Muscle layer of duodenum (tissue), 2 donors: ENCODE measurements at regions not wholly inside any gene's neighbourhood (a gene's known extent, or its start where the extent isn't known, plus 50 kb on each side); places are given as distances from the start of the nearest gene placed in this dataset.
"Not testable (repeated sequence)": the region's sequence is repeated elsewhere in the genome, so short reads cannot be mapped to it uniquely, and the experiment has no call there.

Experiments used
- H3K27ac ChIP-seq: one replicate; pipeline ENCODE4 v1.7.0; 2013; ENCODE audit warnings: mild to moderate bottlenecking, low read length
- H3K27me3 ChIP-seq: one replicate; pipeline ENCODE4 v1.7.0; 2013; ENCODE audit warnings: low read depth, mild to moderate bottlenecking, control low read depth, low read length
- H3K36me3 ChIP-seq, 2 donors: one replicate each; pipeline ENCODE4 v1.7.0; 2013; ENCODE audit warnings: low read length in 2 of 2, control low read depth in 1 of 2, mild to moderate bottlenecking in 1 of 2; ENCODE audit not compliant: insufficient read depth in 2 of 2, control insufficient read depth in 1 of 2
- H3K4me1 ChIP-seq, 2 donors: one replicate each; pipeline ENCODE4 v1.7.0; 2013; ENCODE audit warnings: low read length in 2 of 2, mild to moderate bottlenecking in 2 of 2, control low read depth in 1 of 2, moderate library complexity in 1 of 2; ENCODE audit not compliant: insufficient read depth in 2 of 2, control insufficient read depth in 1 of 2
- H3K4me3 ChIP-seq, 2 donors: one replicate each; pipeline ENCODE4 v1.7.0; 2013; ENCODE audit warnings: low read length in 2 of 2, low read depth in 1 of 2, mild to moderate bottlenecking in 1 of 2
- H3K9me3 ChIP-seq, 2 donors: one replicate each; pipeline ENCODE4 v1.7.0; 2013; ENCODE audit warnings: low read length in 2 of 2, control low read depth in 1 of 2, mild to moderate bottlenecking in 1 of 2; ENCODE audit not compliant: control insufficient read depth in 1 of 2
- donor health status: healthy.

DNA sequence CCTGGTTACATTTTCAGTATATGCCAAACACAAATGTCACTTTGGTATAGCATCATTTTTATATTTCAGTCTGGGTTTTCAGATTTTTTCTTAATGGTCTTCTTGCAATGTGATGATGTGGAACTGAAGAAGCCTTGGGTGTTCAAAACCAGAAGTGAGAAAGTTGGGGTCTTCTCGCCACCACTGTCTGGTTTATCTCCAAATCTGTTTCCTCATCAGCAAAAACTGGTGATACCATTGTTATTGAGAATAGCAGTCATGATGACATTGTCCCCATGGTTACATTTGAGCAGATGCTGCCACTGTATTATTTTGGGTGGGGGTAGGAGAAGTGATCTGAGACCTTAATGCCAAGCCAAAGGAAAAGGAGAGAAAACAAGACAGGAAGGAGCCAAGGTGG is 85.9 kb upstream of the MAP3K1 start:
- Histone ChIP-seq H3K4me1 (no peaks in the 10 kb centered on the region), H3K4me3 (no peak overlapping the region), H3K36me3 (no peaks in the 10 kb centered on the region), H3K9me3 (no peaks in the 10 kb centered on the region), H3K27ac (no peak overlapping the region), H3K27me3 (no peaks in the 10 kb centered on the region)

DNA sequence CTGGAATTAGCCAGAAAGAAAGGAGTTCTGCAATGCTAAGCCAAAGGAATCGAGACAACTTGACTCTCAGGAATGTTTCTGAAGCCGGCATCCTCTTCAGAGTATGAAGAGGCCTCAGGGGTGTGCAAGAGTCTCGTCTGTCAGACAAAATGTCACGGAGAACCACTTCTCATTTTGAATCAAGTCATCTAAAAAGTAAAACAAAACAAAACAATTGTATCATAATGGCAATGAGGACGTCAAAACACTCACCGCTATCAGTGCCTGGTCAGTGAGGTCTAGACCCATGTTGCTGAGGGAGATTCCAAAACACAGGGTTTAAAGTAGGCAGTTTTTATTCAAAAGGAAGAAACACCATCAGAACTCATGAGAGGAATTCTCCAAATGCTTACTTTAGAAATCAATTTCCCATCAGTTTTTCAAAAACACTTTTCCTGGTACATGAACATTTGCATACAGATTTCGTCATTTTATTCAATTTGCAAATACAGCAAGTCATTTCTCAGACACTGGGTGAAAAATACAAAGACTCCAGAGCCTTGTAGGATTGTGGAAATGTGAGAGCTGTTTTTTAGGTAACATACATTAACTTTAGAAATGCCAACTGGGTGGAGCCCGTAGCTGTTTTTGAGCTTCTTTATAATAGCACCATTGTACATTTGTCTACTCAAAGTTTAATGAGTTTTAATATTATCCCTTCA is 89.5 kb upstream of the MAP3K1 start:
- no peaks in the 10 kb centered on the region for H3K9me3 ChIP-seq
- no peaks in the 10 kb centered on the region for H3K4me1 ChIP-seq
- no peaks in the 10 kb centered on the region for H3K27me3 ChIP-seq
- no peak overlapping the region for H3K4me3 ChIP-seq
- no peak overlapping the region for H3K27ac ChIP-seq
- no peaks in the 10 kb centered on the region for H3K36me3 ChIP-seq

DNA sequence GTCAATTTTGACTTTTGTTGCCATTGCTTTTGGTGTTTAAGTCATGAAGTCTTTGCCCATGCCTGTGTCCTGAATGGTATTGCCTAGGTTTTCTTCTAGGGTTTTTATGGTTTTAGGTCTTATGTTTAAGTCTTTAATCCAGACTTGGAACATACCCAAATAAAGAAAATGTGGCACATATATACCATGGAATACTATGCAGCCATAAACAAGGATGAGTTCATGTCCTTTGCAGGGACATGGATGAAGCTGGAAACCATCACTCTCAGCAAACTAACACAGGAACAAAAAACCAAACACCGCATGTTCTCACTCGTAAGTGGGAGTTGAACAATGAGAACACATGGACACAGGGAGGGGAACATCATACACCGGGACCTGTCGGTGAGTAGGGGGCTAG is 90.5 kb upstream of the MAP3K1 start:
- not testable (repeated sequence) for H3K9me3 ChIP-seq, H3K4me1 ChIP-seq, H3K36me3 ChIP-seq, H3K4me3 ChIP-seq, H3K27me3 ChIP-seq, H3K27ac ChIP-seq

GRCh38 chr5:56722317-56722716 is 93.0 kb upstream of the MAP3K1 start:
- H3K27ac ChIP-seq: no peak overlapping the region
- H3K9me3 ChIP-seq: no peaks in the 10 kb centered on the region
- no peaks in the 10 kb centered on the region for H3K36me3 ChIP-seq
- H3K4me3 ChIP-seq: no peak overlapping the region
- H3K4me1 ChIP-seq: no peaks in the 10 kb centered on the region
- H3K27me3 ChIP-seq: no peaks in the 10 kb centered on the region

DNA sequence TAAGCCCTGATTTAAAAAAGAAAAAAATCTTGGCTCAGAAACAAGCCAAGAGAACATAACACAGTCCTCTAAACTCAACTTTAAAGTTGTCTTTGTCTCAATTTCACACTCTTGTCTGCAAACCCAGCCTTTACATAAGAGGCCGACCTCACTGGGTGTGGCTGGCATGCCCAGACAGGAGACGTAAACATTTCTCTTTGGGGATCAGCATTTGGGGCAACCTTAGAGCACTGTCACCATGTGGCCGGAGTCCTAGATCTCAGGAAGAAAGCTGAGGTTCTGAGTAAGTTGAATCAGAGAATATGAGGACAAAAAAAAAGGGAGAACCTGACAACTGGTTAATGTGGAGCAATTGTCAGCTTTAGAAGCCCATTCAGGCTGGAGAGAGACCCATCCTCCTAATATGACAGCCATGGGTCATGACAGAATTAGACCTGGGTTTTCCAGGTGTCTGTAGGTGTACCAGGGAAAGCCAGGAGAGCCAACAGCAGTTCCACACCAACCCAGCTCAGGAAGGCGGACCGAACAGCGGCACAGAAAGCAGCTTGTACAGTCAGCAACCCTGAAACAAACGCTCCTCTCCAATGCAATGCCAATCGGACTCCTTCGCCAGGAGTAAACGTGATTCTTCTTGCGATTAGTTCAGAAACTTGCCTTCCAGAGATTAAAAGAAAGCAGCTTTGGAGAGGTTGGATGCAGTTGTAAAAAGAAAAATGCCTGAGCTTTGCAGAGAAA is 97.9 kb upstream of the MAP3K1 start:
- Histone ChIP-seq H3K27ac (no peak overlapping the region), H3K27me3 (no peaks in the 10 kb centered on the region), H3K4me3 (no peak overlapping the region), H3K36me3 (no peaks in the 10 kb centered on the region), H3K9me3 (no peaks in the 10 kb centered on the region), H3K4me1 (no peaks in the 10 kb centered on the region)

- H3K27ac ChIP-seq: no peak overlapping the region
- no peaks in the 10 kb centered on the region for H3K27me3 ChIP-seq
- H3K36me3 ChIP-seq: no peaks in the 10 kb centered on the region
- no peaks in the 10 kb centered on the region for H3K9me3 ChIP-seq
- no peak overlapping the region for H3K4me3 ChIP-seq
- H3K4me1 ChIP-seq: no peaks in the 10 kb centered on the region
These were observed 99.4 kb upstream of the MAP3K1 start for GRCh38 chr5:56715986-56716385.

DNA sequence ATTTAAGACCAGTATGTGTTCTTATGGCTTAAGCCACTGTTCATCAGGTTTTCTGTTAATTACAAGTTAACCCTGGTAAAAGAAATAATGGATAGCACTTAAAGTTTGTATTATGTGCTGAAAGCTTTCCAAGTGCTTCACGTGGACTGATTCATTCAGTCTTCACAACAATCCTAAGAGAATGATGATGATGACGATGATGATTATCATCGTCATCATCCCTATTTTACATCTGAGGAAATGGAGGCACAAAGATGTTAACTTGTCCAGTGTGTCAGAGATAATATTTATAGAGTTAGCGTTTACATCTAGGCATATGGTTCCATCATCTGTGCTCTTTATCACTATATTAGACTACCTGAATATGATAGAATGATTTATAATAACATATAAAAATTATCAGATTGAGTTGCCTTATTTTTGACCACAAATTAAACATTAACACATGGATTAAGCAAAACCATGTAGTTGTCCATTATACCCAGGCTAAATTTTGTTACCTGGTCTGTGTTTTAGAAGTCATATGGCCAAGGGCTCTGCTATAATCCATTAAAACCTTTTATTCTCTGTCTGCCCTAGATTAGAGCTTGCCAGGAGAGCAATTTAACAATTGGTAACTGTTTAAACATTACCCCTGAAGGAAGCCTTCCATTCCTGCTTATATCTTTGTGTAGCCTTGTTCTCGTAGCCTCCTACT is 102.3 kb upstream of the MAP3K1 start:
- Histone ChIP-seq H3K4me1 (no peaks in the 10 kb centered on the region), H3K27me3 (no peaks in the 10 kb centered on the region), H3K36me3 (no peaks in the 10 kb centered on the region), H3K9me3 (no peaks in the 10 kb centered on the region), H3K27ac (no peak overlapping the region), H3K4me3 (no peak overlapping the region)

DNA sequence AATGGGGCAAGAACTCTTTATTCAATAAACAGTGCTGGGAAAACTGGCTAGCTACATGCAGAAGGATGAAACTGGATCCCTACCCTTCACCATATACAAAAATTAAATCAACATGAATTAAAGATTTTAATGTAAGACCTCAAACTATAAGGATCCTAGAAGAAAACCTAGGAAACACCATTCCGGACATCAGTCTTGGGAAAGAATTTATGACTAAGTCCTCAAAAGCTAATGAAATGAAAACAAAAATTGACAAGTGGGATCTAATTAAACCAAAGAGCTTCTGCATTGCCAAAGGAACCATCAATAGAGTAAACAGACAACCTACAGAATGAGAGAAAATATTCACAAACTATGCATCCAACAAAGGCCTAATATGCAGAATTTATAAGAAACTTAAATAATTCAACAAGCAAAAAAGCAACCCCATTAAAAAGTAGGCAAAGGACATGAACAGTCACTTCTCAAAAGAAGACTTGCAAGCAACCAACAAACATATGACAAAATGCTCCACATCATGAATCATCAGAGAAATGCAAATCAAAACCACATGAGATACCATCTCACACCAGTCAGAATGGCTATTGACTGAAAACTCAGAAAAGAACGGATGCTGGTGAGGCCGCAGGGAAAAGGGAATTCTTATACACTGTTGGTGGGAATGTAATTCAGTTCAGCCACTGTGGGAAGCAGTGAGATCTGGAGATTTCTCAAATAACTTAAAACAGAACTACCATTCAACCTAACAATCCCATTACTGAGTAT is 104.3 kb upstream of the MAP3K1 start:
- Histone ChIP-seq H3K27me3 (no peaks in the 10 kb centered on the region), H3K4me3 (no peak overlapping the region), H3K4me1 (no peaks in the 10 kb centered on the region), H3K9me3 (no peaks in the 10 kb centered on the region), H3K36me3 (no peaks in the 10 kb centered on the region), H3K27ac (no peak overlapping the region)

GRCh38 chr5:56706504-56706903 is 108.8 kb upstream of the MAP3K1 start:
- no peak overlapping the region for H3K4me3 ChIP-seq
- no peaks in the 10 kb centered on the region for H3K9me3 ChIP-seq
- H3K4me1 ChIP-seq: no peaks in the 10 kb centered on the region
- no peaks in the 10 kb centered on the region for H3K27me3 ChIP-seq
- no peaks in the 10 kb centered on the region for H3K36me3 ChIP-seq
- no peak overlapping the region for H3K27ac ChIP-seq

- Histone ChIP-seq H3K27me3 (no peaks in the 10 kb centered on the region), H3K27ac (no peak overlapping the region), H3K4me1 (no peaks in the 10 kb centered on the region), H3K36me3 (no peaks in the 10 kb centered on the region), H3K4me3 (no peak overlapping the region), H3K9me3 (no peaks in the 10 kb centered on the region)
These were observed 110.1 kb upstream of the MAP3K1 start for GRCh38 chr5:56705217-56705616.

GRCh38 chr5:56703952-56704351 is 111.4 kb upstream of the MAP3K1 start:
- no peak overlapping the region for H3K27ac ChIP-seq
- no peaks in the 10 kb centered on the region for H3K4me1 ChIP-seq
- H3K9me3 ChIP-seq: no peaks in the 10 kb centered on the region
- no peak overlapping the region for H3K4me3 ChIP-seq
- no peaks in the 10 kb centered on the region for H3K36me3 ChIP-seq
- no peaks in the 10 kb centered on the region for H3K27me3 ChIP-seq
